ENCODE measurements at regions not wholly inside any gene's neighbourhood (a gene's known extent, or its start where the extent isn't known, plus 50 kb on each side); places are given as distances from the start of the nearest gene placed in this dataset.

GRCh38 chr10:117743509-117743908, 201.0 kb downstream of the EMX2 start (continued):
- TF ChIP-seq ZNF462 (CRISPR knock-in tag; IDR thresholded peaks at IDR 0.05) (no peak), ZNF114 (CRISPR knock-in tag; IDR thresholded peaks at IDR 0.05) (no peak), NANOG (IDR thresholded peaks at IDR 0.05; ENCODE audit: borderline replicate concordance) (no peak), JUNB (IDR thresholded peaks at IDR 0.05; ENCODE audit: unreplicated experiment) (no peak)

GRCh38 chr10:117745301-117745700, 202.8 kb downstream of the EMX2 start:
- H3K27me3 Mint-ChIP-seq (ENCODE audit: insufficient read depth, low read depth, poor library complexity), result peaks cover 5% of the 10 kb centered on the region
- Histone ChIP-seq H3K27me3 (ENCODE audit: insufficient read depth) (no peaks in the 10 kb centered on the region), H3K27ac (ENCODE audit: low read depth) (no peak overlapping the region), H3K9me2 (ENCODE audit: insufficient read depth) (no peaks in the 10 kb centered on the region), H3F3A (replicated peaks; ENCODE audit: low read depth) (no peaks in the 10 kb centered on the region), H3K4me1 (ENCODE audit: insufficient read depth) (no peaks in the 10 kb centered on the region), H4K20me1 (replicated peaks; ENCODE audit: insufficient read depth) (no peaks in the 10 kb centered on the region), H3K79me2 (replicated peaks; ENCODE audit: insufficient read depth) (no peaks in the 10 kb centered on the region), H2AFZ (no peak overlapping the region), H3K4me3 (no peak overlapping the region), H3K36me3 (ENCODE audit: insufficient read depth) (no peaks in the 10 kb centered on the region), H3K4me2 (no peak overlapping the region)
- no peak for DNase-seq (ENCODE audit: low spot score)
- H3K9me3 Mint-ChIP-seq, result no peaks in the 10 kb centered on the region
- H3K4me1 Mint-ChIP-seq, result no peaks in the 10 kb centered on the region; the same call in 2 of the 3 replicates
- no peak overlapping the region for H3K27ac Mint-ChIP-seq
- no peaks in the 10 kb centered on the region for H3K36me3 Mint-ChIP-seq (ENCODE audit: low read depth)
- no peak for ATAC-seq
- H3K4me3 Mint-ChIP-seq, result no peak overlapping the region
- TF ChIP-seq EZH2 (IDR thresholded peaks at IDR 0.05; ENCODE audit: low read depth, unreplicated experiment) (no peak), CTCF (conservative IDR thresholded peaks at IDR 0.05; ENCODE audit: low read depth in 2 of 2) (no peak), REST (IDR thresholded peaks at IDR 0.05; ENCODE audit: unreplicated experiment) (no peak), CREB1 (CRISPR knock-in tag; IDR thresholded peaks at IDR 0.05; ENCODE audit: low read depth) (no peak), JUNB (IDR thresholded peaks at IDR 0.05; ENCODE audit: unreplicated experiment) (no peak)

Data from GM23338 (cell line).